Endodermal cell (in vitro differentiated cells): ENCODE measurements at regions not wholly inside any gene's neighbourhood (a gene's known extent, or its start where the extent isn't known, plus 50 kb on each side); places are given as distances from the start of the nearest gene placed in this dataset.

Experiments used
- DNase-seq: peaks from one replicate; pipeline ENCODE4 v3.0.0-alpha.2; 2017
- H3K27ac ChIP-seq: 2 replicates; pipeline ENCODE4 v1.5.1; 2013; ENCODE audit warnings: mild to moderate bottlenecking, low read depth, low read length, moderate library complexity
- H3K27me3 ChIP-seq: 2 replicates; pipeline ENCODE4 v1.6.1; 2013; ENCODE audit warnings: mild to moderate bottlenecking, low read length, moderate library complexity; ENCODE audit not compliant: insufficient read depth, control insufficient read depth, poor library complexity, severe bottlenecking
- H3K36me3 ChIP-seq: 2 replicates; pipeline ENCODE4 v1.7.0; 2013; ENCODE audit warnings: mild to moderate bottlenecking, low read length, moderate library complexity; ENCODE audit not compliant: control insufficient read depth, insufficient read depth
- H3K4me1 ChIP-seq: one replicate; pipeline ENCODE4 v1.7.0; 2013; ENCODE audit warnings: low read length; ENCODE audit not compliant: control insufficient read depth, insufficient read depth
- H3K4me3 ChIP-seq: 2 replicates; pipeline ENCODE4 v1.5.1; 2013; ENCODE audit warnings: mild to moderate bottlenecking, low read length, moderate library complexity
- H3K9ac ChIP-seq: 2 replicates; pipeline ENCODE4 v1.6.1; 2013; ENCODE audit warnings: mild to moderate bottlenecking, low read length, moderate library complexity; ENCODE audit not compliant: poor library complexity, severe bottlenecking; ENCODE audit errors: extremely low read depth
- H3K9me3 ChIP-seq: 2 replicates; pipeline ENCODE4 v1.6.1; 2013; ENCODE audit warnings: mild to moderate bottlenecking, low read length, moderate library complexity; ENCODE audit not compliant: control insufficient read depth
- H3K27ac Mint-ChIP-seq: 2 replicates; pipeline ENCODE4 v1.8.0; 2020; ENCODE audit warnings: mixed read lengths
- H3K27me3 Mint-ChIP-seq: 2 replicates; pipeline ENCODE4 v1.8.0; 2021; ENCODE audit warnings: mild to moderate bottlenecking, mixed read lengths; ENCODE audit not compliant: insufficient read depth
- H3K36me3 Mint-ChIP-seq: 2 replicates; pipeline ENCODE4 v1.8.0; 2020; ENCODE audit warnings: low read depth, mixed read lengths
- H3K4me1 Mint-ChIP-seq: 2 replicates; pipeline ENCODE4 v1.8.0; 2020; ENCODE audit warnings: mixed read lengths
- H3K4me3 Mint-ChIP-seq: 2 replicates; pipeline ENCODE4 v1.8.0; 2020; ENCODE audit warnings: mild to moderate bottlenecking, moderate library complexity, mixed read lengths
- H3K9me3 Mint-ChIP-seq: 2 replicates; pipeline ENCODE4 v1.8.0; 2020; ENCODE audit warnings: mild to moderate bottlenecking, mixed read lengths
- WGBS, 2 experiments: methylation state at CpG; one replicate each; pipeline versions ENCODE4 v1.1.5 to v1.1.7; 2013; ENCODE audit warnings: missing lambda C conversion rate in 2 of 2, mixed read lengths in 1 of 2; ENCODE audit not compliant: insufficient coverage in 1 of 2, insufficient read length in 1 of 2; 5-methylcytosine and 5-hydroxymethylcytosine counted together
- TF ChIP-seq, protein P1 (sequence below): fragments of 200-600 bp; sonication (generic); conservative IDR thresholded peaks from 2 replicates; pipeline ENCODE4 v1.5.0; 2021; ENCODE audit warnings: antibody characterized with exemption, mild to moderate bottlenecking

DNA sequence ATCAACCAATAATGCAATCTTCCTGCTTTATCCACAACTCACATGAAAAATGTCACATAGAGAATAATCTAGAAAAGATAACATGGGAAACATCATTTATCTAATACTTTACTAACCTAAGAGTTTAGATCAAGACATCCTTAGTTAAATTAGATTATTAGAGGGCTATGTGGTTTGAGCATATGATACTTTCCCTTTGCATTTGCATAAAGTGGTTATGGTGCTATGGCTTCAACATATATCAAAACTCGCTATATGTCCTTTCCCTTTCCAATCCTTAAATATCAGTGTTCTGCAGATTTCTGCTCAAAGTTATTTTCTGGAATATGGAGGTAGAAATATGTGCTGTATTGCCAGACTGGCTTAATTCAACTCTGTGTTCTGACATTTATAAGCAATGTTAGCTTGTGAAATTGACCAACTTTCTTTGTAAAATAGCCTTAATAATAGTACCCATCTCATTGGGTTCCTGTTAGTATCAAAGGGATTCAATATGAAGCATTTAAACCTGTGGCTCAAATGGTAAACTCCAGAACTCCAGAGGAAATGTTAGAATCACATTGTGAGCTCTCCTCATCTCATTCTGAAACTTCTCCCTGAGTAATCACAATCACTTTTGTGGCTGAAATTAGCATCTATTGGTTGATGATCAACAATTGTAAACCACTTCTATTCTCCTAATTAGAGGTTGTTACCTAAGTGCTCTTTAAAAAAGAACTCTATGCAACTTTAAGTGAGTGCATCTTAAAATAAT lies 1089.9 kb upstream of the SLC39A10 start:
- Histone ChIP-seq H3K36me3 (no peaks in the 10 kb centered on the region), H3K27me3 (no peaks in the 10 kb centered on the region), H3K9me3 (peaks cover 4% of the 10 kb centered on the region), H3K4me3 (no peak overlapping the region), H3K27ac (no peak overlapping the region), H3K4me1 (no peaks in the 10 kb centered on the region), H3K9ac (no peak overlapping the region)
- WGBS, 2 experiments = 100% methylated on average over 1 of the region's 1 CpG; no CpG with 5 or more reads in 1 of the 2 experiments
- Mint-ChIP-seq H3K36me3 (no peaks in the 10 kb centered on the region), H3K27ac (no peak overlapping the region), H3K4me3 (no peak overlapping the region), H3K4me1 (no peaks in the 10 kb centered on the region), H3K9me3 (peaks cover 2% of the 10 kb centered on the region), H3K27me3 (no peaks in the 10 kb centered on the region)
- TF ChIP-seq, protein P1, sequence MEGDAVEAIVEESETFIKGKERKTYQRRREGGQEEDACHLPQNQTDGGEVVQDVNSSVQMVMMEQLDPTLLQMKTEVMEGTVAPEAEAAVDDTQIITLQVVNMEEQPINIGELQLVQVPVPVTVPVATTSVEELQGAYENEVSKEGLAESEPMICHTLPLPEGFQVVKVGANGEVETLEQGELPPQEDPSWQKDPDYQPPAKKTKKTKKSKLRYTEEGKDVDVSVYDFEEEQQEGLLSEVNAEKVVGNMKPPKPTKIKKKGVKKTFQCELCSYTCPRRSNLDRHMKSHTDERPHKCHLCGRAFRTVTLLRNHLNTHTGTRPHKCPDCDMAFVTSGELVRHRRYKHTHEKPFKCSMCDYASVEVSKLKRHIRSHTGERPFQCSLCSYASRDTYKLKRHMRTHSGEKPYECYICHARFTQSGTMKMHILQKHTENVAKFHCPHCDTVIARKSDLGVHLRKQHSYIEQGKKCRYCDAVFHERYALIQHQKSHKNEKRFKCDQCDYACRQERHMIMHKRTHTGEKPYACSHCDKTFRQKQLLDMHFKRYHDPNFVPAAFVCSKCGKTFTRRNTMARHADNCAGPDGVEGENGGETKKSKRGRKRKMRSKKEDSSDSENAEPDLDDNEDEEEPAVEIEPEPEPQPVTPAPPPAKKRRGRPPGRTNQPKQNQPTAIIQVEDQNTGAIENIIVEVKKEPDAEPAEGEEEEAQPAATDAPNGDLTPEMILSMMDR = no peak
- DNase-seq = no peak

DNA sequence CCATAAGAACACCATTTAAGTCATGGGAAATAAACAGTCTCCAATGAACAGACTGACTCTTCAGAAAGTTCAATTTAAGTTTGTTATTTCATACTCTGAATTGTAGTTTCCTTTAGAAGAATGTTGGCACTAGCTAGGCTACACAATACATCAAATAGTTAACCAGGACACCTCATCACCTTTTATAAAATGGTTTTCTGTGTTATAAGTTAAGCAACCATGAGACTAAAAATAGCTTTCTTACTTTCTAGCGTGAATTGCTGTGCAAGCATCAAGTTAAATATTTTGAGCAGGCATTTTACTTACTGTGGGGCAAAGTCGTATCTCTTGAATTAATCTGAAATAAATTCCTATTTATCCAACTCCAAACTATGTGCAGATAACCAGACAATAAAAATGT lies 1092.6 kb upstream of the SLC39A10 start:
- no peaks in the 10 kb centered on the region for H3K36me3 Mint-ChIP-seq
- peaks cover 9% of the 10 kb centered on the region for H3K9me3 Mint-ChIP-seq
- Histone ChIP-seq H3K9ac (no peak overlapping the region), H3K36me3 (no peaks in the 10 kb centered on the region), H3K27ac (no peak overlapping the region), H3K27me3 (no peaks in the 10 kb centered on the region), H3K4me1 (no peaks in the 10 kb centered on the region), H3K4me3 (no peak overlapping the region), H3K9me3 (peaks cover 20% of the 10 kb centered on the region)
- no peaks in the 10 kb centered on the region for H3K4me1 Mint-ChIP-seq
- DNase-seq = no peak
- TF ChIP-seq, protein P1 = no peak
- H3K27me3 Mint-ChIP-seq = no peaks in the 10 kb centered on the region
- no peak overlapping the region for H3K4me3 Mint-ChIP-seq
- H3K27ac Mint-ChIP-seq = no peak overlapping the region
- 85% methylated on average over 2 of the region's 2 CpGs; no CpG with 5 or more reads in 1 of the 2 experiments for WGBS, 2 experiments

GRCh38 chr2:194562329-194562728 lies 1094.7 kb upstream of the SLC39A10 start:
- H3K27ac ChIP-seq = no peak overlapping the region
- H3K27ac Mint-ChIP-seq = no peak overlapping the region
- no peaks in the 10 kb centered on the region for H3K27me3 Mint-ChIP-seq
- no peak overlapping the region for H3K9ac ChIP-seq
- 90 to 94% methylated on average over 2 of the region's 2 CpGs for WGBS, 2 experiments
- DNase-seq = no peak
- peaks cover 20% of the 10 kb centered on the region for H3K9me3 ChIP-seq
- H3K4me1 ChIP-seq = no peaks in the 10 kb centered on the region
- no peaks in the 10 kb centered on the region for H3K4me1 Mint-ChIP-seq
- no peaks in the 10 kb centered on the region for H3K36me3 Mint-ChIP-seq
- no peak overlapping the region for H3K4me3 ChIP-seq
- TF ChIP-seq, protein P1 = no peak
- H3K27me3 ChIP-seq = no peaks in the 10 kb centered on the region
- peaks cover 12% of the 10 kb centered on the region for H3K9me3 Mint-ChIP-seq
- H3K4me3 Mint-ChIP-seq = no peak overlapping the region
- H3K36me3 ChIP-seq = no peaks in the 10 kb centered on the region
